Stimulated activated effector memory CD8-positive, alpha-beta T cell treated with anti-CD3 and anti-CD28 coated beads, Interleukin-12 subunit alpha, Interleukin-12 subunit beta, amount 100 ng/mL, for 72 hours (primary cell): ENCODE measurements at regions not wholly inside any gene's neighbourhood (a gene's known extent, or its start where the extent isn't known, plus 50 kb on each side); places are given as distances from the start of the nearest gene placed in this dataset.
"Not testable (repeated sequence)": the region's sequence is repeated elsewhere in the genome, so short reads cannot be mapped to it uniquely, and the experiment has no call there.

ENCODE experiments used
- ATAC-seq: fragments of 150-1000 bp; cut with Tn5 transposase; 2 replicates; pipeline ENCODE4 v1.10.0; 2021
- DNase-seq, 2 donors: peaks; one replicate each; pipeline ENCODE4 v3.0.0; 2021 to 2022; ENCODE audit warnings: low spot score in 2 of 2
- H3K27ac Mint-ChIP-seq: one replicate; pipeline ENCODE4 v1.8.0; 2022; ENCODE audit warnings: mild to moderate bottlenecking, mixed read lengths
- H3K36me3 Mint-ChIP-seq: one replicate; pipeline ENCODE4 v1.8.0; 2022; ENCODE audit warnings: mild to moderate bottlenecking, mixed read lengths
- H3K4me1 Mint-ChIP-seq: one replicate; pipeline ENCODE4 v1.8.0; 2022; ENCODE audit warnings: mixed read lengths
- H3K4me3 Mint-ChIP-seq: one replicate; pipeline ENCODE4 v1.8.0; 2022; ENCODE audit warnings: mild to moderate bottlenecking, mixed read lengths
- H3K9me3 Mint-ChIP-seq: one replicate; pipeline ENCODE4 v1.8.0; 2022; ENCODE audit warnings: mixed read lengths

GRCh38 chr10:36801660-36802059, 323.7 kb upstream of the ANKRD30A start:
- H3K4me1 Mint-ChIP-seq: no peaks in the 10 kb centered on the region

GRCh38 chr10:36794981-36795380, 330.4 kb upstream of the ANKRD30A start:
- peaks cover 14% of the 10 kb centered on the region for H3K9me3 Mint-ChIP-seq
- DNase-seq (no peak), ATAC-seq (no peak)
- no peaks in the 10 kb centered on the region for H3K36me3 Mint-ChIP-seq
- no peak overlapping the region for H3K4me3 Mint-ChIP-seq
- no peak overlapping the region for H3K27ac Mint-ChIP-seq
- H3K4me1 Mint-ChIP-seq: no peaks in the 10 kb centered on the region

More at GRCh38 chr10:36801660-36802059, 323.7 kb upstream of the ANKRD30A start:
- Mint-ChIP-seq H3K36me3 (no peaks in the 10 kb centered on the region), H3K4me3 (no peak overlapping the region), H3K27ac (no peak overlapping the region), H3K9me3 (peaks cover 12% of the 10 kb centered on the region)
- no peak for ATAC-seq
- no peak for DNase-seq

GRCh38 chr10:36789974-36790373, 335.4 kb upstream of the ANKRD30A start:
- H3K36me3 Mint-ChIP-seq: no peaks in the 10 kb centered on the region
- H3K9me3 Mint-ChIP-seq: peaks cover 7% of the 10 kb centered on the region
- no peak overlapping the region for H3K27ac Mint-ChIP-seq

GRCh38 chr10:36788152-36788551, 337.2 kb upstream of the ANKRD30A start:
- no peak overlapping the region for H3K27ac Mint-ChIP-seq
- ATAC-seq (no peak), DNase-seq (no peak)
- H3K36me3 Mint-ChIP-seq: no peaks in the 10 kb centered on the region
- no peaks in the 10 kb centered on the region for H3K9me3 Mint-ChIP-seq
- no peaks in the 10 kb centered on the region for H3K4me1 Mint-ChIP-seq
- H3K4me3 Mint-ChIP-seq: no peak overlapping the region

More at GRCh38 chr10:36789974-36790373, 335.4 kb upstream of the ANKRD30A start:
- H3K4me1 Mint-ChIP-seq: no peaks in the 10 kb centered on the region
- DNase-seq: no peak
- H3K4me3 Mint-ChIP-seq: no peak overlapping the region
- no peak for ATAC-seq

- H3K4me1 Mint-ChIP-seq: no peaks in the 10 kb centered on the region
- no peaks in the 10 kb centered on the region for H3K36me3 Mint-ChIP-seq
- no peaks in the 10 kb centered on the region for H3K9me3 Mint-ChIP-seq
- DNase-seq (no peak), ATAC-seq (no peak)
- H3K4me3 Mint-ChIP-seq: no peak overlapping the region
- no peak overlapping the region for H3K27ac Mint-ChIP-seq
These were observed 342.0 kb upstream of the ANKRD30A start for GRCh38 chr10:36783400-36783799.

GRCh38 chr10:36781570-36781969, 343.8 kb upstream of the ANKRD30A start:
- ATAC-seq: no peak
- H3K9me3 Mint-ChIP-seq: peaks cover 8% of the 10 kb centered on the region
- H3K4me1 Mint-ChIP-seq: no peaks in the 10 kb centered on the region
- no peak for DNase-seq
- no peak overlapping the region for H3K27ac Mint-ChIP-seq
- H3K4me3 Mint-ChIP-seq: no peak overlapping the region
- no peaks in the 10 kb centered on the region for H3K36me3 Mint-ChIP-seq

- Mint-ChIP-seq H3K27ac (no peak overlapping the region), H3K4me3 (no peak overlapping the region), H3K36me3 (no peaks in the 10 kb centered on the region), H3K4me1 (no peaks in the 10 kb centered on the region), H3K9me3 (peaks cover 8% of the 10 kb centered on the region)
- ATAC-seq: no peak
- no peak for DNase-seq
These were observed 345.2 kb upstream of the ANKRD30A start for GRCh38 chr10:36780158-36780557.

GRCh38 chr10:36779238-36779846, 346.1 kb upstream of the ANKRD30A start:
- Mint-ChIP-seq H3K27ac (no peak overlapping the region), H3K9me3 (peaks cover 11% of the 10 kb centered on the region), H3K36me3 (no peaks in the 10 kb centered on the region), H3K4me3 (no peak overlapping the region), H3K4me1 (no peaks in the 10 kb centered on the region)
- no peak for DNase-seq
- ATAC-seq: no peak

GRCh38 chr10:36778651-36779050, 346.7 kb upstream of the ANKRD30A start:
- Mint-ChIP-seq H3K4me1 (no peaks in the 10 kb centered on the region), H3K9me3 (peaks cover 13% of the 10 kb centered on the region), H3K4me3 (no peak overlapping the region), H3K27ac (no peak overlapping the region), H3K36me3 (no peaks in the 10 kb centered on the region)
- DNase-seq (no peak), ATAC-seq (no peak)

GRCh38 chr10:36773652-36774051, 351.7 kb upstream of the ANKRD30A start:
- H3K4me3 Mint-ChIP-seq: no peak overlapping the region
- H3K9me3 Mint-ChIP-seq: peaks cover 13% of the 10 kb centered on the region
- ATAC-seq (no peak), DNase-seq (no peak)
- H3K36me3 Mint-ChIP-seq: no peaks in the 10 kb centered on the region
- no peak overlapping the region for H3K27ac Mint-ChIP-seq
- no peaks in the 10 kb centered on the region for H3K4me1 Mint-ChIP-seq

- Mint-ChIP-seq H3K36me3 (no peaks in the 10 kb centered on the region), H3K9me3 (peaks cover 8% of the 10 kb centered on the region), H3K4me3 (no peak overlapping the region), H3K4me1 (no peaks in the 10 kb centered on the region), H3K27ac (no peak overlapping the region)
- ATAC-seq (no peak), DNase-seq (no peak)
These were observed 353.7 kb upstream of the ANKRD30A start for GRCh38 chr10:36771725-36772124.

- H3K4me3 Mint-ChIP-seq, H3K9me3 Mint-ChIP-seq, DNase-seq, H3K27ac Mint-ChIP-seq, H3K4me1 Mint-ChIP-seq, H3K36me3 Mint-ChIP-seq, ATAC-seq: not testable (repeated sequence)
These were observed 355.7 kb upstream of the ANKRD30A start for GRCh38 chr10:36769741-36770140.

GRCh38 chr10:36766940-36767339, 358.5 kb upstream of the ANKRD30A start:
- Mint-ChIP-seq H3K9me3 (peaks cover 2% of the 10 kb centered on the region), H3K27ac (no peak overlapping the region), H3K4me3 (no peak overlapping the region), H3K36me3 (no peaks in the 10 kb centered on the region), H3K4me1 (no peaks in the 10 kb centered on the region)
- DNase-seq (no peak), ATAC-seq (no peak)

- H3K9me3 Mint-ChIP-seq: peaks cover 2% of the 10 kb centered on the region
These were observed 359.0 kb upstream of the ANKRD30A start for GRCh38 chr10:36766415-36766810.

GRCh38 chr10:36765782-36766414, 359.5 kb upstream of the ANKRD30A start:
- Mint-ChIP-seq H3K27ac (no peak overlapping the region), H3K9me3 (peaks cover 2% of the 10 kb centered on the region), H3K4me1 (no peaks in the 10 kb centered on the region), H3K4me3 (no peak overlapping the region), H3K36me3 (no peaks in the 10 kb centered on the region)
- no peak for ATAC-seq
- DNase-seq: no peak

More at GRCh38 chr10:36766415-36766810, 359.0 kb upstream of the ANKRD30A start:
- ATAC-seq (no peak), DNase-seq (no peak)
- Mint-ChIP-seq H3K27ac (no peak overlapping the region), H3K4me1 (no peaks in the 10 kb centered on the region), H3K4me3 (no peak overlapping the region), H3K36me3 (no peaks in the 10 kb centered on the region)

GRCh38 chr10:36764823-36765222, 360.6 kb upstream of the ANKRD30A start:
- no peak for DNase-seq
- no peaks in the 10 kb centered on the region for H3K4me1 Mint-ChIP-seq
- no peaks in the 10 kb centered on the region for H3K36me3 Mint-ChIP-seq
- H3K4me3 Mint-ChIP-seq: no peak overlapping the region
- ATAC-seq: no peak
- peaks cover 2% of the 10 kb centered on the region for H3K9me3 Mint-ChIP-seq
- H3K27ac Mint-ChIP-seq: no peak overlapping the region
